NCI-H128 (cell line): ENCODE measurements at regions not wholly inside any gene's neighbourhood (a gene's known extent, or its start where the extent isn't known, plus 50 kb on each side); places are given as distances from the start of the nearest gene placed in this dataset.

Experiments
- DNase-seq: peaks from one replicate; lab custom pipeline; 2025; ENCODE audit not compliant: unreplicated experiment; lab: John Stamatoyannopoulos, UW

- no peak for DNase-seq
Observed at GRCh38 chr5:90135779-90136378, 273.7 kb downstream of the CETN3 start.

GRCh38 chr5:90134892-90135291, 274.7 kb downstream of the CETN3 start:
- no peak for DNase-seq

DNA sequence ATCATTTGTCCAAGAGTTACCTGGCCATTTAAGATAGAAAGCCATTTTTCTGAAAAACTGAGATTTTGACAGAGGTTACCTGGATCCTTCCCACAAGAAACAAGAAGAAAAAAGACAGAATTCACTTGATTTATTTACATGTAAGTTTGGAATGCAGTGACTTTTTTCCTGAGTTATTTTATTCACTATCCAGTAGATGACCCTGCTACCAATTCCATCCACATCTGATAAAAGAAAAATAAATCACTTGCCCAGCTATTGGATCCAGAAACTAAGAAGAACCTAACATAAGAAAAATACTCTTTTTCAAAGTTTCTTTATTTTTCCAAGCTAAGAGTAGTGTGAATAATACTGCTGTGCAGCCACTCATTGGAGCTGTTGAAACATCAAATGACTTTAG, 275.2 kb downstream of the CETN3 start:
- no peak for DNase-seq

GRCh38 chr5:90133941-90134340, 275.6 kb downstream of the CETN3 start:
- no peak for DNase-seq

- DNase-seq: no peak
Observed at GRCh38 chr5:90131383-90132133, 278.0 kb downstream of the CETN3 start.

GRCh38 chr5:90128551-90128950, 281.0 kb downstream of the CETN3 start:
- no peak for DNase-seq

GRCh38 chr5:90119531-90119971, 290.0 kb downstream of the CETN3 start:
- no peak for DNase-seq

GRCh38 chr5:90117005-90117404, 292.6 kb downstream of the CETN3 start:
- DNase-seq: no peak

DNA sequence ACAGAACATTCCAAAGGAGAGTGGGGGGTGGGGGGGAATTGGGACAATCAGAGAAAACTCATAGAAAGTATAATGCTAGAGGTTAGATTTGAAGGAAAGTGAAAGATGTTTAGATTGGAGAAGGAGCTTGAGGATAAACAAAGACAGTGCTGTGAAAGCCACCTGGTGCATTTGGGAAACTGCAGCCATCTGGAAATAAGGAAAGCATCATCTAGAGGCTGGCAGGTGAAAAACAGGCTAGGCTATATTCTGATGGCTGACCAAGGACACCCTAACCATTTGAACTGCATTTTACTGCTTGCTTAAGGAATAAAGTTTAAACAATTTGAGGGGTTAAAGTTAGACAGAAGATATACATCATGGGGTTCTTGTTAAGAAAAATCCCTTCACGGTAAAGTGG, 296.4 kb downstream of the CETN3 start:
- DNase-seq: no peak

- no peak for DNase-seq
Observed at GRCh38 chr5:90112033-90112692, 297.4 kb downstream of the CETN3 start.

- no peak for DNase-seq
Observed at GRCh38 chr5:90111364-90112032, 298.1 kb downstream of the CETN3 start.

DNA sequence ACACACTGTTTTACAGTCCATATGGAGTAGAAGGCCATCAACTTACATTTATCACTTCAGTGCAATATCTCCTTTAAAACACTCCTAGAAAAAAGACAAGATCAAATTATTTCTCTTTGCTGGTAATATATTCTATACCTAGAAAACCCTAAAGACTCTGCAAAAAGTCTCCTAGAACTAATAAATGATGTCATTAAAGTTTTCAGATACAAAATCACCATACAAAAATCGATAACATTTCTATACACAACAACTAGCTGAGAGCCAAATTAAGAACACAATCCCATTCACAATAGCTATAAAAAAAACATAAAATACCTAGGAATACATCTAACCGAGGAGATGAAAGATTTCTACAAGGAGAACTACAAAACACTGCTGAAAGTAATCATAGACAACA, 300.3 kb downstream of the CETN3 start:
- no peak for DNase-seq

GRCh38 chr5:90099099-90099498, 310.5 kb downstream of the CETN3 start:
- no peak for DNase-seq

GRCh38 chr5:90097082-90097477, 312.5 kb downstream of the CETN3 start:
- DNase-seq: no peak

DNA sequence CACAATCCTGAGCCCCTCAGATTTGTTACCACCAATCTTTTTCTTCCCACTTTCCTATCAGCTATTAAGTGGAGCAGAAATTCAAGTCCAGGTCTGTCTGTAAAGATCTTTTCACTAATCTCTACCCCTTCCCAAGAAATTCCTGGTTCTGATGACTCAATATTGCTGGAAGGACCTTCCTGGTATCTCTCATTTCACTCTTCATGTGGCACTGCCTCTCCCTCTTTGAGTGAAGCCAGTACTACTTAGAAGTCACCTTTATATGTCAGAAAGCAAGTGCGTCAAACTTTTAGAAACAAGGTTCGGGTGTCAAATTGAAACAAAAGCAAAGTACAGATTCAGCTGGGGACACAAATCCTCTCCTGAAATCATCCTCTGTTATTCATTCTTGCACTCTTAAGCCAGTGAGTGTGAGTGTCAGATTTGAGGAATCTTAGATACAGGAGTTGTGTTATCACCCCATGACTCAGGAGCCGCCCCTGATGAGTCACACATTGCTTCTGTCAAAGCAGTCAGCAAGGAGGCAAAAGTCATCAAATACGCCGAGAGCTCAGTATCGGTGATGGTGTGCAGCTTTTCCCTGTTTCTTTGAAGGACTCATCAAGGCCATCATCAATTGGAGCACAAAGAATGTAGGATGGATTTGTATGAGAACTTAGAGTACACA, 313.0 kb downstream of the CETN3 start:
- DNase-seq: no peak

DNA sequence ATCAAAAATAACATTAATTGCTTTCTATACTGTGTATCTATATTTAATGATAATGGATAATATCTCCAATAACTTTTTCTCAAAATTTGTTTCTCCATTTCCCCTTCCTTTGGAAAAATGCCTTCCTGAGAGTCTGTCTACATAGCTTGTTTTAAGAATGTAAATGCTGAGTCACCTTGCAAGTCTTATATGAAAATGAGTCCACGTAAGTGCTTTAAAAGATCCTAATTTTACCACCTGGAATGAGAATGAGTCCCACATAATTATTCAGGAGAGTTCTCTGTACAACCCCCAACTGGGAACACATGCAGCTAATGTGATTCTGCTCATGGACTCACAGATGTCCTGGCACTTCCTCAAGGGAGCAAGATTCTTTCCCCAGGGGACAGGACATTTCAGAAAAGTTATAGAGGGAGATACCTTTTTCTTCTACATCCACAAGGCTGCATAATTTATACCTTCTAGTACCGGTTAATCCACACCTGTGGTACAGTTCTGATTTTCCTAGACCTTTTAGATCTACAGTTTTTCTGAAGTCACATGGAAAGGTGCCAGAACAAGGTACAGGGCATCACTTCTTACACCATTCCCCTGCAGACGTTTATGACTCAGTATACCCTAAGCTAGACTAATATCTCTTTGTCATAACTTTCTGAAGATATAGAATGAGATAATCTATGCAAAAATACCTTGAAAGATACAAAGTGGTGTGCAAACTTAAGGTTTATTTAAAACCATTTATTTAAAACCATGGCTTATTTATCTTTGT, 314.1 kb downstream of the CETN3 start:
- no peak for DNase-seq

DNA sequence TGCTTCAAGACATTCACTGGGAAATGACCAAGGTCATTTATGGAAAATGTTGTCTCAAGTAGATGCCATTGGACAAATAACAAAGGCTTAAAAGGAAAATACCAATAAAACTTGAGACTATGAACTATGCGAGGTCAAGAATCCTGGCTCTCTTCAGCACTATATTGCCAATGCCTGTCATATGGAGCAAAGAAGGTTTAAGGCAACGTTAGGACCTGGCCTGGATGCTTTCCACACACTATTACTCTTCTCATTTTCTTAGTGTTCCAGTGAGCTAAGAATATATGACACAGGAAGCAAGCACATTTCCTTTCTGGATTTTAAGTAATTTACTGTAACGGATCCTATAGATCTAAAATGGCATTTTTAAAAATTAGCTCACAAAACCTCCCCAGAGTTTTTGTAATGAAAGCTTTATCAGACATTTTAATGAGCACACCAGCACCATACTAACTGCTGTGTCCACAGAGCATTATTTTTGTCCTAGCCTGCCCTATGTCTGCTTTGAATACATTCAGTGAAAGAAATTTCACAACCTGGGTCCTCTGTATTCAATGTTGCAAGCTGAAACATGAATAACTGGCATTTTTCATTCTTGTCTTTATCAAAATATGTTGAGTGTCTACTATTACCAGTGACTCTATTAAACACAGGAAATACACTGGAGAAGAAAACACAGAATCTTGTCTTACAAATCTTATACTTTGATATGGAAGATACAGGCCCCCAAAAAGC, 315.6 kb downstream of the CETN3 start:
- no peak for DNase-seq

- DNase-seq: no peak
Observed at GRCh38 chr5:90092734-90093133, 316.8 kb downstream of the CETN3 start.

GRCh38 chr5:90084342-90084741, 325.2 kb downstream of the CETN3 start:
- no peak for DNase-seq
